IPS-NIHi11 (cell line): ENCODE measurements at regions not wholly inside any gene's neighbourhood (a gene's known extent, or its start where the extent isn't known, plus 50 kb on each side); places are given as distances from the start of the nearest gene placed in this dataset.
"Not testable (repeated sequence)": the region's sequence is repeated elsewhere in the genome, so short reads cannot be mapped to it uniquely, and the experiment has no call there.

Source experiments
- DNase-seq: peaks from one replicate; pipeline ENCODE4 v3.0.0; 2012; ENCODE audit warnings: mixed read lengths, low spot score

DNA sequence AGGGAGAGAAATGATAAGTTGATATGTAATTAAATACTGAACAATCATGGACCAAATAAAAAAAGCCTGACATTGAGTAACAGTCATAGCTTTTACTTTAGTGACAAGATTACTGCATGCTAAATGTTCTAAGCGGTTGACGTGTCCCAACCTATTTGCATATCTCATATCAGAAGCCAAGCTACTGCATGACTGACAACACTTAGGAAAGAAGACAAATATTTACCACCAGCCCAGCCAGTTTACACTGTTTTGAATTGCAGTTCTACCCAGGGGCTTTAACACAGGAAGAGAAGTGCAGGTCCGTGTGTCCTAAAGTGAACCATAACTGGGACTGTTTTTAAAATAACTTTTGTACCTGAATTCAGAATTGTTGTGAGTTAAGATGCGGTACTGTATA is 219.9 kb downstream of the PRDM9 start:
- DNase-seq, result no peak

DNA sequence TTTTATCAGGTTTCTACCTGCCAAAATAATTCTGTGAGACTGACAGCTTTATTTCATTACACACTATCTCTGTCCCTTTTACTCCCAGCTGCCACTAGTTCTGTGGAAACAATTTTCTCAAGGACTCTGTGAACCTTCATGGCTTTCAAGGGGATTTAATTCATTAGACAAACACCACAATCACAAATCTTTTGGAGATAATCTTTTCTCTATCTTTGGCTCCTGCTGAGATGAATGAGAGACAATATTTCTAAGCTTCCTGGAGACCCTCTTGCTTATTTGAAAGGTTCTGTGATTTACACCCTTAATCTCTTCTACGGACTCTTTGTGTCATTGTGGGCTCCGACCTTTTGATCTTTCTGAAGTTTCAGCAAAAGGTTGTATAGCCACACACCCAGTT is 222.6 kb downstream of the PRDM9 start:
- DNase-seq, result no peak

DNA sequence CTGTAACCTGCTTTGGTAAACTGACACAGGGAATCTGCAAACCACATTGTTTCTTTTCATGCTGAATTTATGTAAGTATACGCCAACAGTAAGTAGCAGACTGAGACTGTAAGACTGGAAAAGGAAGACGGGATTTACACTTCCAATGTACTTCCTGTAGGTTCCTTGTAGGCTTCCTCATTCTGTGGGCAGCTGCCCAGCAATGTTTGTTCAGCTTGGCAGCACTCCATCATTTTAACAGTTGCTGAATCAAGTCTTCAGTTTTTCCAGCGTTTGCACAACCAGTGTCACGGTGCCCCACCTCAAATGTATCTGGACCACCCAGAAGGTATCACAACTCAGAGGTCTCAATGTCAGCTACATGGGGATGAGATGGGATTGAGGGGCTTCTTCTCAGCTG is 232.6 kb downstream of the PRDM9 start:
- DNase-seq, result no peak

DNA sequence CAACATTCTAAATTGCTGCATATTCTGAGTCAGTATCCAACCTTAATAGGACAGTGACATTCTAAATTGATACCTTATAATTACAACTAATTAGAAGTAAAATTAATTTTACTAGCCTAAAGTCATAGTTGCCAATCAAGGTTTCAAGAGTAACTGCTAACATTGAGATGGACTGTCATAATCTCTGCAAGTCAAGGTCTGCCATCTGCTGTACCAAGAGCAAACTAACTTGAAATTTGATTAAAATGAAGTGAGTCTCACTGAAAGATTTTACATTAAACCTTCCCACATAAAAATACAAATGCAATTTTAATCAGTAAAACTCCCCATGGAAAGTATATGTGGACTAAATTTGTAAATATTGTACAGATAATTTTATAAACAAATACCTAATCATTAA is 235.3 kb downstream of the PRDM9 start:
- DNase-seq, result no peak

DNA sequence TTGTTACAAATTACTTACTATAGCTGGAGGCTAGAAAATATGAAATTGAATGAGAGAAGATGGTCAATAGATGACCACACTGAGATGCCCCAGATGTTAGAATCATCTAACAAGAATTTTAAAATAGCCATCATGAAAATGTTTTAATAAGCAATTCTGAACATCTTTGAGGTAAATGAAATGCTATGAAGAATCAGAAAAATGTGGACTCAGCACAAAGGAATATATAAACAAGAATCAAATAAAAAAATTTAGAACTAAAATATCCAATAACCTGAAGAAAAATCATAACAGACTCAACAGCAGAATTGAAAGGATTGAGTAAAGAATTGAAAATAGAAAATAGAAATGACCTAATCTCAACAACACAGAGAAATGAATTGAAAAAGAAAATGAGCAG is 248.5 kb downstream of the PRDM9 start:
- DNase-seq, result no peak

DNA sequence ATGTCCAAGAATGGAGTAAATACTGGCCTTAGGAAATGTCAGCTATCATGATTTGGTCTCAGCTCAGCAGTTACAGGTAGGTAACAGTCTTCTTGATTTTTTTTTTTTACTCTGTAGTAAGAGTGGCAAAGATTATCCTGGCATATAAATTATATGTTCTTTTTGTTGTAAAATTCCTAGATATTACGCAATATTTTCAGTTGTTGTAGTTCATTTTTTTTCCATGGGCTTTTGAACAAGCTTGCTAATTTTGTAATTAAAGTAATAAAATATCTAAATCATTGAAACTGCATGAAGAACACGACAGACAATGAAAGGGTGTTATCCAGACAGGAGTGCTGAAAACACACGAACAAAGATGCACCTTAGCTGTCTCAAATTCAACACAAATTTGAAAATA is 249.4 kb downstream of the PRDM9 start:
- no peak for DNase-seq

DNA sequence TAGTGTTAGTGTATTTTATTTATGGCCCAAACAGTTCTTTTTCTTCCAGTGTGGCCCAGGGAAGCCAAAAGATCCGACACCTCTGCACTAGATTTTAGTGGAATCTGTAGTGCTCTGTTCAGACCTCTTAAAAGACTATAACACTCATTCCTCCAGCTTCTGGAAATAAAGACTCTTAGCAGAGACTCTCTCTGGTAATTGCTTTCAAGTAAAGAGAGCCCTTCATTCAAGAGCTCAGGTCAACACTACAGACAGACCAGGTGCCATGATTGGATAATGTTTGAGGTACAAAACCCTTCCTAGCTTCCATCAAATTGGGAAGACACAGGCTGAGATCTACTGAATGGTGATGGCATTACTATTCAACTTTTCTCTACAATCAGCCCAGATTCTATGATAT is 255.8 kb downstream of the PRDM9 start:
- DNase-seq, result no peak

DNA sequence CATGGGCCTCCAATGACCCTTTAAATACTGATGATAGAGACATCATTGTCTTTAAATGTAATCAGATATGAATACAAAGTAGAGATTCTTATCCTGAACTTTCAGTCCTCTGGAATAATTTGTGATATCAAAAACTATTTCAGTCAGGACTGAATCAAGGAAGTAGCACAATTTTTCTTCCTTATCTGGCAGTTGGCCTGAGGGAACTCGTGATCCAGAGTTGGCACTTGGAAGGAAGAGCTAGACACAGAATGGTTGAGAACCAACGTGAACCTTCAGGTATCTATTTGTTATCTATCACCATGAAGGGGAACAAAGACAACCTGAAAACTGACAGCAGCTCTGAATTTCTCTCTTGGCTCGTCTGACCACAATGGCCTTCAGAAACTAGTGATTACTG is 269.3 kb downstream of the PRDM9 start:
- no peak for DNase-seq

DNA sequence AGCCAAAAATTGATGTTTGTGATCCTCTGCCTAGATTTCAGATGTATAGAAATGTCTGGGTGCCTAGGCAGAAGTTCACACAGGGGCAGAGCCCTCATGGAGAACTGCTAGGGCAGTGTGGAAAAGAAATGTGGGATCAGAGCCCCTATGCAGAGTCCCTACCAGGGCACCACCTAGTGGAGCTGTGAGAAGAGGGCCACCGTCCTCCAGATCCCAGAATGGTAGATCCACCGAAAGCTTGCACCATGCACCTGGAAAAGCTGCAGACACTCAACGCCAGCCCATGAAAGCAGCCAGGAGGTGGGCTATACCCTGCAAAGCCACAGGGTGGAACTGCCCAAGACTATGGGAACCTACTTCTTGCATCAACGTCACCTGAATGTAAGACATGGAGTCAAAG is 292.9 kb downstream of the PRDM9 start:
- DNase-seq, result not testable (repeated sequence)

DNA sequence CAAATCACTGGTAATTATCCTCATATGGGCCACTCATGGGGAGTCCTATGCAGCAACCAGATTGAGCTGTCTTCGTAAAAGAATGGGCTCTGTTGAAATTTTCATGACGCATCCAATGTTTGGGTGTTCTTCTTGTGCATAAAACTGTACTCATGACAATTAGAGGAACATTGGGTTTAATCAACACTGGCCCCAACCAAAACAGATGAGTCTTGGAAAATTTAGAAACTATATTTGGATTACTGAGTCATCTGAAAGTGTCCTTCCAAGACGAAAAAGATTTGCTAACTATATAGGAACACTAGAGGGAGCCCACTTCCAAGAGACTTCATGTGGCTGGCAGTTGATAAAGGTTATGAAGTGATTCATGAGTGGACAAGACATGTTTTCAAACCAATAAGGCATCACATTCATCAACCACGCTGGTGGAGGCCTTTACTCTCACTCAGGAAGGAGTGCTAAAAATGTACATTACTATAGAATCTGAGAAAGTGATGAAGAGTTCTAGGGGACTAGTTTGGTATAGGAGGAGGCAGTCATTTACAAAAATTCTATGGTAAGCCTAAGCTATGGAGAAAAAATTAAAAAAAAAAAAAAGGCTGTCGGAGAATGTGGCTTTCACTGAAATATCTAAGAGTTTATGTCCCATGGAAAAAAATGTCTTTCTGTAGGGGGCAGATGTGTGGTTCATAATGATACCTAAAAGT is 313.5 kb downstream of the PRDM9 start:
- DNase-seq, result peak; percentile 36

DNA sequence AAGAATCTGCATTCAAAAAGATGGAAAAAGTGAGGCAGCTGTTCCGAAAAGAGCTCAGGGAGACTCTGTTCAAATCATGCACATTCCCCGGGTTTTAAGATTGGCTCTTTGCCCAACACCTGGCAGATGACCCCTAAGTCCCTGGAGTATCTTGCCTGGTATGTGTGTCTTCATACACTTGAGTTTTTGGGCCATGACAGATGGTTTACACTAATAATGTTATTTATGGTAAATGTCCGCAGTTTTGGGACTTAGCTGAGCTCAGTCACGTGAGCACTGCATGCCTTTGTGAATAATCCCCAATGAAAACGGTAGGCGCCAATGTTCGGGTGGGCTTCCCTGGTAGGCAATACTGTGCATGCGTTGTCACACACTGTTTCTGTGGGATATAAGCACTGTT is 316.1 kb downstream of the PRDM9 start:
- DNase-seq, result no peak

DNA sequence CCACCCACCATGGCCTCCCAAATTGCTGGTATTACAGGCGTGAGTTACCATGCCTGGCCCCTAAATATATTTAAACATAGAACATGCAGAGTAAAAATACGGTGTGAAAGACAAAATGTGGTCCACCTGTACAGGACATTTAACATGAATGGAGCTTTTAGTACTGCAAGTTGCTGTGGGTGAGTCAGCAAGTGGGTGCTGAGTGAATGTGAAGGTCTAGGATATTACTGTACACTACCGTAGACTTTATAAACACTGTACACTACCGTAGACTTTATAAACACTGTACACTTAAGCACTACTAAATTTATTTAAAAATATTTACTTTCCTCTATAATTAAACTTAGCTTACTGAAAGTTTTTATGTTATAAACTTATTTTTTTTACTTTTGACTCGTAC is 317.8 kb downstream of the PRDM9 start:
- no peak for DNase-seq

DNA sequence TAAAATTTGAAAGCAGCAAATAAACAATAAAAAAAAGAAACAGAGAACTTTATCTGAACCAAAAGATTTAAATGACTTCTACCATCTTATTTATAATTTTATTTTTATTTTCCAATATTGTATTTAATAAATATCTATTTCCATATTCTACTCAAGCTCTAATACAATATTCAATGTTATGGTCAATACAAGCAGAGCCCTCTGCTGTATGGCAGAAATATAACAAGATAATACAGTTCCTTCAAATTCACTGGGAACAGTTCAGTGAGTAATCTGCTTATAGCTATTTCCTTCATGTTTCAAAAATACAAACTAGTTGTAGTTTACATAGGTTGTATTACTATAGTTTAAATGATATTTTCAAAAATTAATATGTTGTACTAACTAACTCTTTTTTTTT is 332.7 kb downstream of the PRDM9 start:
- DNase-seq, result no peak

DNA sequence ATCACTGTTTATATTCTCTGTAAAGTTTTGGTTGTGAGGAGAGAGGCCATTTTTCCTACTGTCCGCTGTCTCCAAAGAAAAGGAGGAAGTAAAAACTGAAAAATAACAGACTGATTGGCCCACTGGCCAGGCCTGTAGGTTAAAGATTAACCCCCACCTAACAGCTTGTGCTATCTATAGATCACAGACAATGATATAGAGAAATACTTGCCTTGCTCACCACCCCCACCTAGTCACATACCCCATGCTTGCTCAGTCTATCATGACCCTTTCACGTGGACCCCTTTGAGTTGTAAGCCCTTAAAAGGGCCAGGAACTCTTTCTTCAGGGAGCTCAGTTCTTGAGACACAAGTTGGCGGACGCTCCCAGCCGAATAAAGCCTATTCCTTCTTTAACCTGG is 357.4 kb downstream of the PRDM9 start:
- DNase-seq, result no peak

DNA sequence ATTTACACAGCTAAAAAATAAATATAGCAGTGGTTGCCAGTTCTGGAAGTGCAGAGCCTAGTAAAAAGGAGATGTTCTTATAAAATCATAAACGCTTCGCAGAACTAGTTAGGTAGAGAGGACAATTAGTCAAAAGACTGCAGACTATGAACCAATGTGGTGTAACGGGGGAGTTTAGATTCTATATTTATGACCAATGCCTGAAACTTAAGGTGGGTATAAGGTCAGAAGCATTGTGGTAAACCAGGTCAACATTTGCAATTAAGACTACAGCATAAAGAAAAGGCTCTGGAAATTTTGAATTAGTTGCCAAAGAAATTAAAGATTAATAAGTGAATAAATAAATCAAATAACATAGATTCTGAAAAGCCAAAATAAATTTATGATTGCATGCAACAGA is 370.4 kb downstream of the PRDM9 start:
- DNase-seq, result no peak

DNA sequence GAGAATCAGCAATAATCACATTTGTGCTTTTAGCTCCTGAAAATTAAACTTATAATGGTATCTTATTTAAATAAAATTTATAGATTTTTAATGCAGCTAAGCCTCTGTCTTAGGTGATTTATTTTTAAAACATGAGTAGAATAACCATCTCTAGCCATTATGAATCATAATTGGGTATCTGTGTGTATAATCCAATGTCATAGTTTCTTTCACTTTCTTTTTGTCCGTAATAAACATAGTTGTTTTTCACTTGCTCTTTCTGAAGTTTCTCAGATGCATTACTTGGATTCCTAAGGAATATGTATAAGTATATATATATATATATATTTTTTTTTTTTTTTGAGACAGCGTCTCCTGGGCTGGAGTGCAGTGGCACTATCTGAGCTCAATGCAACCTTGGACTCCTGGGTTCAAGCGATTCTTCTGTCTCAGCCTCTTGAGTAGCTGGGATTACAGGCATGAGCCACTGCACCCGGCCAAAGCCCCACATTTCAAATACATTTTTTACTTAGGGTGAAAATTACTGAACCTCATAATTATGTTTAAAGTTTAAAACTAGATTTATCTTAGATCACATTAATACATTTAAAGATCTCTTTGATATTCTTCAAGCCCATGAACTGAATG is 377.1 kb downstream of the PRDM9 start:
- DNase-seq, result no peak

DNA sequence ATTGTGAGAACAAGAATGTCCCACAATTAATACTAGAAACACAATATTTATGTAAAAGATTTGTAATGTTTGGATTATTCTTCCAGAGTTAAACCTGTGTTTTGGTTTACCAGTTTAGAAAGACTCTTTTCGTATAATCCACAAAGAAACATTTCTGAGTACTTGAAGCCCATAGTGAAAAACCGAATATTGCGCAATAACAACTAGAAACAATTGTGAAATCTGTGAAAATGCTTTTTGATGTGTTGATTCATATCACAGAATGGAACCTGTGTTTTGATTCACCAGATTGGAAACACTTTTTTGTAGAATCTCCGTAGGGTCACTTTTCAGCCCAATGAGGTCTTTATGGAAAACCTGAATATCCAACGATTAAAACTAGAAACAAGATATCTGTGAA is 386.2 kb downstream of the PRDM9 start:
- DNase-seq, result no peak

DNA sequence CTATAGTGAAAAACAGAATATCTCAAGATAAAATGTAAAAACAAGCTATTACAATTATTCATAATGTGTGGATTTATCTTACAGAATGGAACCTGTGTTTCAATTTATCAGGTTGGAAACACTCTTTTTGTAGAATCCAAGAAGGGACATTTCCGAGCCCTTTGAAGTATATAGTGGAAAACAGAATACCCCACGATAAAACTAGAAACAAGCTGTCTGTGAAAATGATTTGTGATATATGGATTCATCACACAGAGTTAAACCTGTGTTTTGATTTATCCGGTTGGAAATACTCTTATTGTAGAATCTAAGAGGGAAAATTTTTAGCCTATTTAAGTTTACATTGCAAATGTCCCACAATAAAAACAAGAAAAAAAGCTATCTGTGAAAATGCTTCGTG is 388.2 kb downstream of the PRDM9 start:
- no peak for DNase-seq

DNA sequence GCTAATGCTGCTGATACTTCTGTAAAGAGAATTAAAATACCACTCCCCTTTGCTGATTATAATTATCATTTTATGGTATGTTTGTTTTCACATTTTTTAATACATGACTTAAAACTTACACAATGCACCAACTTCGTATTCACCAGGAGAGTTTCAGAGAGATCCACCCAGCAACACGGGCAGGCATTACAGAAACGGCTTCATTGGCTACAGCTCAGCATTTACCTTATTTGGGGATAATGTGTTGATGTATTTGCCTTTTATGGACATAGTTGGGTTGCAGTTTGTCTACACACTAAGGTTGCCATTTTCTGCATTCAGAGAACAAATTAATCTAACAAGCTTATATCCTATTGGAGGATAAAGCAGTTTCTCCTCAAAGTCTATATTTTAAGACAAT is 423.6 kb downstream of the PRDM9 start:
- peak; percentile 2 for DNase-seq

DNA sequence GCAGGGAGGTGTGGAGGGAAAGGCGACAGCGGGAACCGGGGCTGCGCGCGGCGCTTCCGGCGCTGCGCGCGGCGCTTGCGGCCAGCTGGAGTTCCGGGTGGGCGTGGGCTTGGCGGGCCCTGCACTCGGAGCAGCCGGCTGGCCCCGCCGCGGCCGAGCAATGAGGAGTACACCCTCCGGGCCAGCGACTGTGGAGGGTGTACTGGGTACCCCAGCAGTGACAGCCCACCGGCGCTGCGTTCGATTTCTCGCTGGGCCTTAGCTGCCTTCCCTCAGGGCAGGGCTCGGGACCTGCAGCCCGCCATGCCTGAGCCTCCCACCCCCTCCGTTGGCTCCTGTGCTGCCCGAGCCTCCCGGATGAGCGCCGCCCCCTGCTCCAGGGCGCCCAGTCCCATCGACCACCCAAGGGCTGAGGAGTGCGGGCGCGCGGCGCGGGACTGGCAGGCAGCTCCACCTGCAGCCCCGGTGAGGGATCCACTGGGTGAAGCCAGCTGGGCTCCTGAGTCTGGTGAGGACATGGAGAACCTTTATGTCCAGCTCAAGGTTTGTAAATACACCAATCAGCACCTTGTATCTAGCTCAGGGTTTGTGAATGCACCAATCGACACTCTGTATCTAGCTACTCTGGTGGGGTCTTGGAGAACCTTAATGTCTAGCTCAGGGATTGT is 444.0 kb downstream of the PRDM9 start:
- peak; percentile 4 for DNase-seq

DNA sequence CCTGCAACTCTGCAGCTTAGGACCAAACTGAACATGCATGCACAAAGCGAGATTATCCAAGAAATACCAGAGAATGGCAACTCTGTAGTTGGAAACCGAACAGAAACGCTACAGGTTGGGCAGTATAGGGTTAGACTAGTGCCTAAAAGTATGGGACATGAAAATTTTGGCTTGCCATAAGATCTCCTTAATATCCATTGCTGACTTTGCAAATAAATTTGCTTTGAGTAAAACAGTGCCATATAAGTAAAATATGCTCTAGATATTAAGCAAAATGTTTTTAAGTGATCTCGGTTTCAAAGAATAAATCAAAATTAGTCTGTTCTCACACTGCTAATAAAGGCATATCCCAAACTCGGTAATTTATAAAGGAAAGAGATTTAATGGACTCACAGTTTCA is 456.0 kb downstream of the PRDM9 start:
- DNase-seq, result no peak

DNA sequence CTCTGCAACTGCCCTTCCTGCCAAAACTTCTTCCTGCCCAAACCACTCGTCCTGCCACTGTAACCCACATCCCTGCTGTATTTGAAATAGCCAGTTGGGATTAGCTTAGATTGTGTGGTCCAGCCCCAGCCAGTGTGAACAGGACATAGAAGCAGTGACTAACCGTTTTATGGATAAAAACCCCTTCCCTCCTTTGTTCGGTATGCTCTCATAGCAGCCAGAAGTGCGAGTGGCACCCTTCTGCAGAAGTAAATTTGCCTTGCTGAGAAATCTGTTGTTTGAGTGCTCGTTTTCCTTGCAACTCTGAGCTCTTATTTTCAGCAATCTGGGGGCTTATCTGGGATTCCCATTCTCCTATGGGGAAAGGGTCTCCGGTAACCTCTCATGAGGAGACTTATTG is 470.0 kb downstream of the PRDM9 start:
- no peak for DNase-seq

DNA sequence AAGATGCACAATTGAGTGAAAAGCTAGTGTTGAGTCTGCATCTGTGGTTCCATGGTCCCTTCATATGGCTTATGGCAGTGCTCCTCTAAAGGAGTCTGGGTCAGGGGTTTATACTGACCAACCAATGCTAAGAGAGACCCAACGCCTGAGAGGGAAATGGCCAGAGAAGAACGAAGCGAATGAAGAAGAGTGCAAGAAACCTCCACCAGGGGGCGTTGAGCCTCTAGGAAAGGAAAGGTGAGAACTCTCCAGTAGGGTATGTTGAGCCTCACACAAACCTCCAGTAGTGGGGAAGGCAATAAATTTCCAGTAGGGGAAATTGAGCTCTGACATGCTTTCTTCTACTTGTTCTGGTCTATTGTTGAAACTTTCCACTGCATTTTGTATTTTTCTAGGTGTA is 470.6 kb downstream of the PRDM9 start:
- DNase-seq, result peak; percentile 10

DNA sequence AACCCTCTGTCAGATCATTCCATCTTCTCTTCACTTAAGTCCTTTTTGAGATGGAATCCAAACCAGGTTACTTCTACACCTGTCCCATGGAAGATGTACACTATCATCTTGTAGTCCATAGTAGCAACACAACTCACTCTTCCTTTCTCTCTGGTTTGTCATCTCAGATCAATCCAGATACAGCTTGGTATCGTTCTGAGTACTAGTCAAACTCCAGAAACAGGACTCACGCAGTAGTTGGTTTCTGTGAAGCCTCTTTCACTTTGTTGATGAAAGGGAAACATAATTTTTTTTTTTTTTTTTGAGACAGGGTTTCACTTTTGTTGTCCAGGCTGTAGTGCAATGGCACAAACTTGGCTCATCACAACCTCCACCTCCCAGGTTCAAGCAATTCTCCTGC is 484.0 kb downstream of the PRDM9 start:
- DNase-seq, result no peak
